NB4 (cell line): ENCODE measurements at regions not wholly inside any gene's neighbourhood (a gene's known extent, or its start where the extent isn't known, plus 50 kb on each side); places are given as distances from the start of the nearest gene placed in this dataset.
A peak's percentile ranks its signal among the peaks of the same experiment; 100 is the strongest.
"Not testable (repeated sequence)": the region's sequence is repeated elsewhere in the genome, so short reads cannot be mapped to it uniquely, and the experiment has no call there.

Experiments
- DNase-seq: peaks from one replicate; pipeline ENCODE4 v3.0.0; 2010; ENCODE audit warnings: low read depth
- H3K4me3 ChIP-seq: one replicate; pipeline ENCODE4 v1.5.1; 2011; ENCODE audit warnings: mild to moderate bottlenecking, low read depth, low read length, moderate library complexity
- CTCF ChIP-seq: IDR thresholded peaks from one replicate; pipeline ENCODE4 v1.5.1; 2012; ENCODE audit warnings: low read depth, low read length
- MAX ChIP-seq: IDR thresholded peaks from 2 replicates; pipeline ENCODE4 v1.6.1; 2011; ENCODE audit warnings: low read depth, low read length
- MYC ChIP-seq: IDR thresholded peaks from 2 replicates; pipeline ENCODE4 v1.6.1; 2011; ENCODE audit warnings: low read depth, low read length
- POLR2A ChIP-seq: IDR thresholded peaks from 2 replicates; pipeline ENCODE4 v1.6.1; 2011; ENCODE audit warnings: mild to moderate bottlenecking; ENCODE audit not compliant: insufficient read length; ENCODE audit errors: extremely low read depth

- H3K4me3 ChIP-seq = no peak overlapping the region
- no peak for DNase-seq
- TF ChIP-seq CTCF (no peak), MYC (no peak), POLR2A (no peak), MAX (no peak)
Observed at GRCh38 chr9:33698267-33698666, 97.1 kb upstream of the PRSS3 start.

DNA sequence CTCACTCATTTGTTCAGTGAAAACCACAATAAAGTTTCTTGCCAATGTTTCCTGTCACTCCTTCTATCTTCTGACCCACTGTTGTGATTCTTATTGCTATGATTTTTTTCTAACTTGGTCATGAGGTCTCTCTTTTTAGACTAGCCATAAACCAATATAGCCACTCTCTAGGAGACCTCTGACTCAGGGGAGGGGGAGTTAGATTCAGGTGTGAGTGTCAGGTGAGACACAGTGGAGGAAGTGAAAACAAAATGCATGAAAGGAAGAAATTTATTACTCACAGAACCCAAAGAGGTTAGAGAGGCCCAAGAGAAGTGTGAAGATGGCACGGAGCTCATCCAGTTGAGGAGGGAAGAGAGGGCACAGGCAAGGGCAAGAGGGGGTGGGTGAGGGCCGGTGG, 94.4 kb upstream of the PRSS3 start:
- DNase-seq = not testable (repeated sequence)

GRCh38 chr9:33703430-33704102, 91.8 kb upstream of the PRSS3 start:
- no peak for TF ChIP-seq CTCF
- no peak for TF ChIP-seq MYC
- no peak for TF ChIP-seq POLR2A
- no peak for TF ChIP-seq MAX
- DNase-seq = peak; percentile 28
- H3K4me3 ChIP-seq = no peak overlapping the region

More for the DNA sequence above, 94.4 kb upstream of the PRSS3 start:
- H3K4me3 ChIP-seq = not testable (repeated sequence)

DNA sequence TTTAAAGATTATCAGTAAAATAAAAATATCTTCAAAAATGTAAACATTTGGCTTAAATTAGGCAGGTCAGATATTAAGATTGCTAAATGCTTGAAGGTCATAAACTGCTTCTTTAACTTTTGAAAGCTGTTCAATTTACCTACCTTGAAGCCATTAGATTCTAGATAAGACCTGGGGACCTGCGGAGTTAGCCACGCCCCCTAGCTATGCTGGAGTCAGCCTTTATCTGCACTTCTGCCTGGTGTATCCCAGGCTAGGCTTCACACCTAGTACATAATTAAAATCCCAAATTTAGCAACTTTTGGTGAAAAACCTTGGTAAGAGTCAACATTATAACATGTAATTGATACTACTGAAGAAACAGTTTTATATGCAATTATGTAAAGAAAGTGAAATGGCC, 89.9 kb upstream of the PRSS3 start:
- H3K4me3 ChIP-seq, DNase-seq: not testable (repeated sequence)

- H3K4me3 ChIP-seq = no peak overlapping the region
- DNase-seq = no peak
- TF ChIP-seq MYC = no peak
- TF ChIP-seq POLR2A = no peak
- no peak for TF ChIP-seq MAX
- TF ChIP-seq CTCF = no peak
Observed at GRCh38 chr9:33708441-33708840, 86.9 kb upstream of the PRSS3 start.

DNA sequence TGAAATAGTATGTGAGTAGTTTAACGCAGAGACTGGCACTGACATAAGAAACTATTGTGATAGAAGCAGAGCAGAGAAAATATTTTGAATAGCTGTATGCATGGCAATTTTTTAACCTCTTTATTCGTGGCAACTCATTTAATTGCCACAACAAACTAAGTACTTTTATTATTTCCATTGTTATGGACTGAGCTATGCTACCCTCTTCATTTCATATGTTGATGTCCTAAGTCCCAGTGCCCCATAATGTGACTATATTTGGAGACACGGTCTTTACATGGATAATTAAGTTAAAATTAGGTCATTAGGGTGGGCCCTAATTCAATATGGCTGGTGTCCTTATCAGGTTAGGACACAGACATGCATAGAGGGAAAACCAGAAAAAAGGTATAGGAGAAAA, 86.1 kb upstream of the PRSS3 start:
- H3K4me3 ChIP-seq = no peak overlapping the region
- no peak for DNase-seq
- TF ChIP-seq POLR2A (no peak), MYC (no peak), MAX (no peak), CTCF (no peak)

- DNase-seq, H3K4me3 ChIP-seq: not testable (repeated sequence)
Observed at GRCh38 chr9:33711418-33711817, 83.9 kb upstream of the PRSS3 start.
